Effector memory CD8-positive, alpha-beta T cell (primary cell): ENCODE measurements at regions not wholly inside any gene's neighbourhood (a gene's known extent, or its start where the extent isn't known, plus 50 kb on each side); places are given as distances from the start of the nearest gene placed in this dataset.

Experiments
- ATAC-seq: fragments of 150-1000 bp; cut with Tn5 transposase; replicated peaks from 2 replicates; pipeline ENCODE4 v1.10.0; 2021; ENCODE audit warnings: mild to moderate bottlenecking, moderate library complexity
- DNase-seq, 3 experiments: peaks; one replicate each; pipeline ENCODE4 v3.0.0; 2021
- H3K27ac Mint-ChIP-seq, 2 donors: one replicate each; pipeline ENCODE4 v1.8.0; 2022; ENCODE audit warnings: mild to moderate bottlenecking in 2 of 2, mixed read lengths in 2 of 2, moderate library complexity in 2 of 2
- H3K27me3 Mint-ChIP-seq, 2 donors: one replicate each; pipeline ENCODE4 v1.8.0; 2022; ENCODE audit warnings: mixed read lengths in 2 of 2
- H3K36me3 Mint-ChIP-seq: one replicate; pipeline ENCODE4 v1.8.0; 2022; ENCODE audit warnings: mild to moderate bottlenecking, moderate library complexity, mixed read lengths; ENCODE audit not compliant: insufficient read depth
- H3K4me1 Mint-ChIP-seq, 2 donors: one replicate each; pipeline ENCODE4 v1.8.0; 2022; ENCODE audit warnings: low read depth in 2 of 2, mixed read lengths in 2 of 2
- H3K4me3 Mint-ChIP-seq, 2 donors: one replicate each; pipeline ENCODE4 v1.8.0; 2022; ENCODE audit warnings: mild to moderate bottlenecking in 2 of 2, mixed read lengths in 2 of 2, moderate library complexity in 2 of 2
- H3K9me3 Mint-ChIP-seq, 2 donors: one replicate each; pipeline ENCODE4 v1.8.0; 2022; ENCODE audit warnings: mixed read lengths in 2 of 2

- Mint-ChIP-seq H3K27me3 (no peaks in the 10 kb centered on the region), H3K27ac (no peak overlapping the region), H3K4me3 (no peak overlapping the region), H3K36me3 (no peaks in the 10 kb centered on the region), H3K4me1 (no peaks in the 10 kb centered on the region), H3K9me3 (no peaks in the 10 kb centered on the region)
- ATAC-seq: no peak
- no peak for DNase-seq
Measured at GRCh38 chr10:130926442-130926841, 385.1 kb downstream of the TCERG1L start.

GRCh38 chr10:130927157-130927556 is 384.4 kb downstream of the TCERG1L start:
- Mint-ChIP-seq H3K27me3 (no peaks in the 10 kb centered on the region), H3K36me3 (no peaks in the 10 kb centered on the region), H3K27ac (no peak overlapping the region), H3K9me3 (no peaks in the 10 kb centered on the region), H3K4me1 (no peaks in the 10 kb centered on the region), H3K4me3 (no peak overlapping the region)
- ATAC-seq (no peak), DNase-seq (no peak)

- Mint-ChIP-seq H3K27ac (no peak overlapping the region), H3K9me3 (peaks cover 0 to 2% of the 10 kb centered on the region in 2 donors), H3K4me3 (no peak overlapping the region), H3K36me3 (no peaks in the 10 kb centered on the region), H3K4me1 (no peaks in the 10 kb centered on the region), H3K27me3 (no peaks in the 10 kb centered on the region)
- ATAC-seq (no peak), DNase-seq (no peak)
Measured at GRCh38 chr10:130928306-130928705, 383.2 kb downstream of the TCERG1L start.

- no peaks in the 10 kb centered on the region for H3K36me3 Mint-ChIP-seq
- peaks cover 2 to 7% of the 10 kb centered on the region in 2 donors for H3K9me3 Mint-ChIP-seq
- H3K4me1 Mint-ChIP-seq: no peaks in the 10 kb centered on the region
- ATAC-seq (no peak), DNase-seq (no peak)
- no peaks in the 10 kb centered on the region for H3K27me3 Mint-ChIP-seq
- H3K4me3 Mint-ChIP-seq: no peak overlapping the region
- no peak overlapping the region for H3K27ac Mint-ChIP-seq
Measured at GRCh38 chr10:130929422-130930325, 381.8 kb downstream of the TCERG1L start.

GRCh38 chr10:130930821-130931220 is 380.7 kb downstream of the TCERG1L start:
- no peak overlapping the region for H3K27ac Mint-ChIP-seq
- no peak for ATAC-seq
- H3K36me3 Mint-ChIP-seq: no peaks in the 10 kb centered on the region
- H3K9me3 Mint-ChIP-seq: peaks cover 2 to 7% of the 10 kb centered on the region in 2 donors
- H3K4me1 Mint-ChIP-seq: no peaks in the 10 kb centered on the region
- H3K27me3 Mint-ChIP-seq: no peaks in the 10 kb centered on the region
- no peak for DNase-seq
- H3K4me3 Mint-ChIP-seq: no peak overlapping the region

- ATAC-seq (no peak), DNase-seq (no peak)
- Mint-ChIP-seq H3K9me3 (peaks cover 2 to 7% of the 10 kb centered on the region in 2 donors), H3K36me3 (no peaks in the 10 kb centered on the region), H3K27ac (no peak overlapping the region), H3K4me3 (no peak overlapping the region), H3K4me1 (no peaks in the 10 kb centered on the region), H3K27me3 (no peaks in the 10 kb centered on the region)
Measured at GRCh38 chr10:130931256-130931655, 380.3 kb downstream of the TCERG1L start.

GRCh38 chr10:130932326-130933007 is 379.1 kb downstream of the TCERG1L start:
- no peak overlapping the region for H3K27ac Mint-ChIP-seq

GRCh38 chr10:130933008-130933390 is 378.5 kb downstream of the TCERG1L start:
- Mint-ChIP-seq H3K9me3 (peaks cover 2 to 7% of the 10 kb centered on the region in 2 donors), H3K36me3 (no peaks in the 10 kb centered on the region), H3K27me3 (no peaks in the 10 kb centered on the region), H3K4me3 (no peak overlapping the region), H3K4me1 (no peaks in the 10 kb centered on the region), H3K27ac (no peak overlapping the region)
- DNase-seq (no peak), ATAC-seq (no peak)

More at GRCh38 chr10:130932326-130933007, 379.1 kb downstream of the TCERG1L start:
- H3K4me1 Mint-ChIP-seq: no peaks in the 10 kb centered on the region
- no peaks in the 10 kb centered on the region for H3K36me3 Mint-ChIP-seq
- H3K4me3 Mint-ChIP-seq: no peak overlapping the region
- DNase-seq (no peak), ATAC-seq (no peak)
- no peaks in the 10 kb centered on the region for H3K27me3 Mint-ChIP-seq
- H3K9me3 Mint-ChIP-seq: peaks cover 2 to 7% of the 10 kb centered on the region in 2 donors

- peaks cover 2 to 7% of the 10 kb centered on the region in 2 donors for H3K9me3 Mint-ChIP-seq
- H3K4me3 Mint-ChIP-seq: no peak overlapping the region
- H3K27ac Mint-ChIP-seq: no peak overlapping the region
- DNase-seq (no peak), ATAC-seq (no peak)
- H3K4me1 Mint-ChIP-seq: no peaks in the 10 kb centered on the region
- no peaks in the 10 kb centered on the region for H3K27me3 Mint-ChIP-seq
- no peaks in the 10 kb centered on the region for H3K36me3 Mint-ChIP-seq
Measured at GRCh38 chr10:130934293-130935127, 377.0 kb downstream of the TCERG1L start.

- Mint-ChIP-seq H3K36me3 (no peaks in the 10 kb centered on the region), H3K27ac (no peak overlapping the region), H3K4me3 (no peak overlapping the region), H3K9me3 (peaks cover 2 to 7% of the 10 kb centered on the region in 2 donors), H3K4me1 (no peaks in the 10 kb centered on the region), H3K27me3 (no peaks in the 10 kb centered on the region)
- DNase-seq: no peak
- ATAC-seq: no peak
Measured at GRCh38 chr10:130935128-130935439, 376.4 kb downstream of the TCERG1L start.

GRCh38 chr10:130935897-130936550 is 375.5 kb downstream of the TCERG1L start:
- ATAC-seq: no peak
- Mint-ChIP-seq H3K27me3 (no peaks in the 10 kb centered on the region), H3K27ac (no peak overlapping the region)

GRCh38 chr10:130936851-130937250 is 374.7 kb downstream of the TCERG1L start:
- ATAC-seq: no peak
- no peak for DNase-seq
- Mint-ChIP-seq H3K4me1 (no peaks in the 10 kb centered on the region), H3K4me3 (no peak overlapping the region), H3K27me3 (no peaks in the 10 kb centered on the region), H3K27ac (no peak overlapping the region), H3K9me3 (peaks cover 2 to 7% of the 10 kb centered on the region in 2 donors), H3K36me3 (no peaks in the 10 kb centered on the region)

More at GRCh38 chr10:130935897-130936550, 375.5 kb downstream of the TCERG1L start:
- H3K4me3 Mint-ChIP-seq: no peak overlapping the region
- H3K4me1 Mint-ChIP-seq: no peaks in the 10 kb centered on the region
- DNase-seq: no peak
- H3K9me3 Mint-ChIP-seq: peaks cover 2 to 7% of the 10 kb centered on the region in 2 donors
- H3K36me3 Mint-ChIP-seq: no peaks in the 10 kb centered on the region

- H3K36me3 Mint-ChIP-seq: no peaks in the 10 kb centered on the region
- H3K27me3 Mint-ChIP-seq: no peaks in the 10 kb centered on the region
- ATAC-seq (no peak), DNase-seq (no peak)
- H3K9me3 Mint-ChIP-seq: peaks cover 0 to 7% of the 10 kb centered on the region in 2 donors
- H3K4me1 Mint-ChIP-seq: no peaks in the 10 kb centered on the region
- H3K27ac Mint-ChIP-seq: no peak overlapping the region
- H3K4me3 Mint-ChIP-seq: no peak overlapping the region
Measured at GRCh38 chr10:130938051-130938450, 373.5 kb downstream of the TCERG1L start.
